ENCODE measurements at regions not wholly inside any gene's neighbourhood (a gene's known extent, or its start where the extent isn't known, plus 50 kb on each side); places are given as distances from the start of the nearest gene placed in this dataset.
"Not testable (repeated sequence)": the region's sequence is repeated elsewhere in the genome, so short reads cannot be mapped to it uniquely, and the experiment has no call there.

DNA sequence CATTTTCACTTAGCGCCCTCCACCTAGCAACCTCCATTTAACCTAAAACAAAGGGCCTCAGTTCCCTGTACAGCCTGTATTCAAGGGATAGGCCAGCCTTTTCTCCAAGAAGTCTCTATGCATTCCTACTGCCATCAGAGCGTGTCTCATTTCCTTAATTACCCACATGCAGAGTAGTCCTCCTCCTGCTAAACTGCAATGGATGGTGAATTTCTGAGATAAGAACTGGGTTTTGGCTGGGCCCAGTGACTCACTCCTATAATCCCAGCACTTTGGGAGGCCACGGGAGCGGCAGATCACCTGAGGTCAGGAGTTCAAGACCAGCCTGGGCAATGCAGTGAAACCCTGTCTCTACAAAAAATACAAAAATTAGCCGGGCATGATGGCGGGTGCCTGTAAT is 71.1 kb upstream of the GPR158 start:
- TF ChIP-seq, protein P1, sequence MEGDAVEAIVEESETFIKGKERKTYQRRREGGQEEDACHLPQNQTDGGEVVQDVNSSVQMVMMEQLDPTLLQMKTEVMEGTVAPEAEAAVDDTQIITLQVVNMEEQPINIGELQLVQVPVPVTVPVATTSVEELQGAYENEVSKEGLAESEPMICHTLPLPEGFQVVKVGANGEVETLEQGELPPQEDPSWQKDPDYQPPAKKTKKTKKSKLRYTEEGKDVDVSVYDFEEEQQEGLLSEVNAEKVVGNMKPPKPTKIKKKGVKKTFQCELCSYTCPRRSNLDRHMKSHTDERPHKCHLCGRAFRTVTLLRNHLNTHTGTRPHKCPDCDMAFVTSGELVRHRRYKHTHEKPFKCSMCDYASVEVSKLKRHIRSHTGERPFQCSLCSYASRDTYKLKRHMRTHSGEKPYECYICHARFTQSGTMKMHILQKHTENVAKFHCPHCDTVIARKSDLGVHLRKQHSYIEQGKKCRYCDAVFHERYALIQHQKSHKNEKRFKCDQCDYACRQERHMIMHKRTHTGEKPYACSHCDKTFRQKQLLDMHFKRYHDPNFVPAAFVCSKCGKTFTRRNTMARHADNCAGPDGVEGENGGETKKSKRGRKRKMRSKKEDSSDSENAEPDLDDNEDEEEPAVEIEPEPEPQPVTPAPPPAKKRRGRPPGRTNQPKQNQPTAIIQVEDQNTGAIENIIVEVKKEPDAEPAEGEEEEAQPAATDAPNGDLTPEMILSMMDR (conservative IDR thresholded peaks at IDR 0.05; ENCODE audit: control insufficient read depth, insufficient read depth, low read depth, low read length): no peak
- H3K4me3 ChIP-seq (ENCODE audit: control insufficient read depth, low read depth, low read length): no peak overlapping the region
- no peak for DNase-seq (ENCODE audit: low read depth)

DNA sequence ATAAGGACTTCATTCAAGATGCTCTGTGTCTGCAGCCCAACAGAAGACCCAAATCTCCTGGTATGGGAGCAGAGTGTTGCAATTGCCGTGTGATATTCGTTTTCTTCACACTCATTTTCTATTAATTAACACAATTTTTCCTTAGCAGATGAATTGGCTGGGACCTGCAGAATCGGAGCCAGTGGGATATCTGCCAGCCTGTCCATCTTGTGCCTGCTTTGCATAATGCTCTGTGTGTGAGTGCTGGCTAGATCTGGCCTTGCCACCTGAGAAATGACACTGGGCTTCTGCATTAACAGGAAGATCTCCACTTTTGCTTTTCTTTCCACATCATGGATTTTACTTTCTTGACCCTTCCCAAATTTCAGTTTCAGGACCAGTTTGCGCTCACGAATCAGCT is 70.4 kb upstream of the GPR158 start:
- no peak for DNase-seq (ENCODE audit: low read depth)
- H3K4me3 ChIP-seq (ENCODE audit: control insufficient read depth, low read depth, low read length): no peak overlapping the region
- TF ChIP-seq, protein P1 (conservative IDR thresholded peaks at IDR 0.05; ENCODE audit: control insufficient read depth, insufficient read depth, low read depth, low read length): no peak

DNA sequence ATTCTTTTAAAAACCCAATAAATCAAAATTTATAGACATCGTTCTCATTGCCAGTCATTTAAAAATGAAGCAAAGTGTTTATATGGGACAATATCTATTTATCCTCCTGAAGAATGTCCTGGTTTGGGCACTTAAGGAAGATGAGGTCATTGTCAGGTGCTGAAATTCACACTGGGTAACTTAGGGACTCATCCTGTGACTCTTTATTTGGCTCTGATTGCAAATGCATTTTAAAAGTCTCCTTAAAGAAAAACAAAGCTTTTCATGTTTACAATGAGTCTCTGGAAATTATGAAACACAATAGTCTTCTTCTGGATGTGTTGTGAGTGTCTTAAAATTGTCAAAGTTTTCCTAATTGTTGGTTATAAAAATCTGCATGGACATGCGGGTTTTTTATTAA is 69.5 kb upstream of the GPR158 start:
- TF ChIP-seq, protein P1 (conservative IDR thresholded peaks at IDR 0.05; ENCODE audit: control insufficient read depth, insufficient read depth, low read depth, low read length): no peak
- no peak for DNase-seq (ENCODE audit: low read depth)
- no peak overlapping the region for H3K4me3 ChIP-seq (ENCODE audit: control insufficient read depth, low read depth, low read length)

DNA sequence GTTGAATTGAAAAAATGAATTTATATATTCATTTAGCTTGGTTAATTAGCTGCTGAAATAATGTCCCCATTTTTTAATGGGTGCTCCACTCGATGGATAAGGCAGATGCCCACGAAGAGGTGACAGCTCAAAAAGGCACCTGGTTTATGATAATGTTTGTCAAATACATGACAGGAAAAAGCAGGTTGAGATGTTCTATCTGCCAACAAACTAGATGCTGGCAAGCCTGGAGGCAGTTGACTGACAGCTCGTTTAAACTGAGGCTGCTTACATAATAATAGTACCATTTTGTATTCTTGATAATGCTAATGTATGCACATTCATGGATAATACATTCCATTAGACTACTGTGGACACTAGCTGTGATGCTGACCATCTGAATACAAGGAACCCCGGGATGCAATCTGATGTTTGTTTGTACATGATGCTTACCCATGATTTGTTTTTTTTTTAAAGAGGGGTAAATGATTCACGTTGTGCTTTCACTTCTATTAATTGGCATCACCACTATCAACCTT is 69.0 kb upstream of the GPR158 start:
- no peak overlapping the region for H3K4me3 ChIP-seq (ENCODE audit: control insufficient read depth, low read depth, low read length)
- no peak for DNase-seq (ENCODE audit: low read depth)
- TF ChIP-seq, protein P1 (conservative IDR thresholded peaks at IDR 0.05; ENCODE audit: control insufficient read depth, insufficient read depth, low read depth, low read length): no peak

DNA sequence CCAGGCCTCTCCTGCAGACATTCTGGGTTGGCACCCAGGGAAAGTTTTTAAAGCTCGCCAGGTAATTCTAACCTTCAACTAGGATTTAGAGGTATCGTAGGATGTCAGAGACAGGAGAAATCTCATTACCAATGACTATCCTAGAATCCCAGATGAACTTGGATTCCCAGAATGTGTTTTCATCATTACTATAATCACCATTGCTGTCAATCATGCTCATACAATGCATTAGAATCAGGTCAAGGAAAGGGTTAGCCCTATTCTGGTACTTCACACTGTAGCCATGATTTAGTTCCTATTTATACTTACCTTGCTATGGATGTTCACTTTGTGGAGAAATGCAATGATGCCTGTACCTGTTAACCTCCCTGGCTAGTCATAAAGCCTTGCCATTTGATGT is 67.0 kb upstream of the GPR158 start:
- DNase-seq (ENCODE audit: low read depth): no peak
- TF ChIP-seq, protein P1 (conservative IDR thresholded peaks at IDR 0.05; ENCODE audit: control insufficient read depth, insufficient read depth, low read depth, low read length): no peak
- H3K4me3 ChIP-seq (ENCODE audit: control insufficient read depth, low read depth, low read length): no peak overlapping the region

DNA sequence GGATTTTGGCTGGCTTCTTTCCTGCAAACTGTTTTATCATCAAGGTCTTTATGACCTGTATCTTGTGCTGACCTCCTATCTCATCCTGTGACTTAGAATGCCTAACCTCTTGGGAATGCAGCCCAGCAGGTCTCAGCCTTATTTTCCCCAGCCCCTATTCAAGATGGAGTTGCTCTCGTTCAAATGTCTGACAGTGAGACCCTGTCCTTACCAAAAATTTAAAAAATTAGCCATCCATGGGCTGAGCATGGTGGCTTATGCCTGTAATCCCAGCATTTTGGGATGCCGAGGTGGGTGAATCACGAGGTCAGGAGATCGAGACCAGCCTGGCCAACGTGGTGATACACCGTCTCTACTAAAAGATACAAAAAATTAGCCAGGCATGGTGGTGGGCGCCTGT is 64.9 kb upstream of the GPR158 start:
- DNase-seq (ENCODE audit: low read depth); H3K4me3 ChIP-seq (ENCODE audit: control insufficient read depth, low read depth, low read length): not testable (repeated sequence)

DNA sequence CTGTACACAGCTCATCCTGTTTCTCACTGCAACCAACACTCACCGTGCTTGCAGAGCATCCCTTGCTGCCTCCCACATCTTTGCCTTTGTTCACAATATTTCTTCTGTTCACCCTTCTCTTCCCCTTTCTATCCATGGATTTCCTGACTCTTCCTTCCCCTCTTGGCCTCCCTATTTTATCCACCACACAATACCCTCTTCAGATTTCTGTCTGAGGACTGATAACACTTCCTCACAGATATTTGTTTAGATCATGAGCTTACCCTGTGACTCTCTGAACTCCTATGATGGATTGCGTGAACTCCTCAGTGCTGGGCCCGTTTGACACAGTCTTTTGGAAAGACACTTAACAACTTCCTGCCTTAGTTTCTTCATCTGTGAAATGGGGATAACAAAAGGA is 62.8 kb upstream of the GPR158 start:
- TF ChIP-seq, protein P1 (conservative IDR thresholded peaks at IDR 0.05; ENCODE audit: control insufficient read depth, insufficient read depth, low read depth, low read length): no peak
- H3K4me3 ChIP-seq (ENCODE audit: control insufficient read depth, low read depth, low read length): no peak overlapping the region
- DNase-seq (ENCODE audit: low read depth): no peak
